ENCODE measurements at regions not wholly inside any gene's neighbourhood (a gene's known extent, or its start where the extent isn't known, plus 50 kb on each side); places are given as distances from the start of the nearest gene placed in this dataset.

DNA sequence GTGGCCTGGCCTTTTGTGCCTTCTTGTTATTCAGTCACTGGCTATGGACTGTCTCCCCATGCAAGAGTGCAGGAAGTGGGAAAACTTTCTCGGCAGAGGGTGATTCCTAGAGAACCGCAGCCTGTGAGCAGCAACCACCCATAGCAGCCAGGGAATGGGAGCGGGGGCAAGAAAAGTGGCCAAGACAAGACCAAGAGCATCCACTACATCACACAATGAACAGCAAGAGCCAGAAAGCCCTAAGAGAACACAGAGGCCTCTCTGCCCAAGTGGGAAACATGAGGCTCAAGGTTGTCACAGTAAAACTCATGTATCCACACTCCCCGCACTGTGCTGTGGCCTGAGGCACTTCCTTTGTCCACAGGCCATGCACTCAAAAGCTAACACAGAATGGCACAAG is 129.1 kb upstream of the FSTL4 start:
- Histone ChIP-seq H3K36me3 (no peaks in the 10 kb centered on the region), H3K27ac (no peak overlapping the region), H3K4me1 (peaks cover 0 to 14% of the 10 kb centered on the region in 2 donors), H3K27me3 (no peaks in the 10 kb centered on the region), H3K4me3 (no peak overlapping the region), H3K9me3 (no peaks in the 10 kb centered on the region)
- TF ChIP-seq, protein P1, sequence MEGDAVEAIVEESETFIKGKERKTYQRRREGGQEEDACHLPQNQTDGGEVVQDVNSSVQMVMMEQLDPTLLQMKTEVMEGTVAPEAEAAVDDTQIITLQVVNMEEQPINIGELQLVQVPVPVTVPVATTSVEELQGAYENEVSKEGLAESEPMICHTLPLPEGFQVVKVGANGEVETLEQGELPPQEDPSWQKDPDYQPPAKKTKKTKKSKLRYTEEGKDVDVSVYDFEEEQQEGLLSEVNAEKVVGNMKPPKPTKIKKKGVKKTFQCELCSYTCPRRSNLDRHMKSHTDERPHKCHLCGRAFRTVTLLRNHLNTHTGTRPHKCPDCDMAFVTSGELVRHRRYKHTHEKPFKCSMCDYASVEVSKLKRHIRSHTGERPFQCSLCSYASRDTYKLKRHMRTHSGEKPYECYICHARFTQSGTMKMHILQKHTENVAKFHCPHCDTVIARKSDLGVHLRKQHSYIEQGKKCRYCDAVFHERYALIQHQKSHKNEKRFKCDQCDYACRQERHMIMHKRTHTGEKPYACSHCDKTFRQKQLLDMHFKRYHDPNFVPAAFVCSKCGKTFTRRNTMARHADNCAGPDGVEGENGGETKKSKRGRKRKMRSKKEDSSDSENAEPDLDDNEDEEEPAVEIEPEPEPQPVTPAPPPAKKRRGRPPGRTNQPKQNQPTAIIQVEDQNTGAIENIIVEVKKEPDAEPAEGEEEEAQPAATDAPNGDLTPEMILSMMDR (IDR thresholded peaks at IDR 0.05): no peak
- DNase-seq (ENCODE audit: low spot score): peak; percentile 28

DNA sequence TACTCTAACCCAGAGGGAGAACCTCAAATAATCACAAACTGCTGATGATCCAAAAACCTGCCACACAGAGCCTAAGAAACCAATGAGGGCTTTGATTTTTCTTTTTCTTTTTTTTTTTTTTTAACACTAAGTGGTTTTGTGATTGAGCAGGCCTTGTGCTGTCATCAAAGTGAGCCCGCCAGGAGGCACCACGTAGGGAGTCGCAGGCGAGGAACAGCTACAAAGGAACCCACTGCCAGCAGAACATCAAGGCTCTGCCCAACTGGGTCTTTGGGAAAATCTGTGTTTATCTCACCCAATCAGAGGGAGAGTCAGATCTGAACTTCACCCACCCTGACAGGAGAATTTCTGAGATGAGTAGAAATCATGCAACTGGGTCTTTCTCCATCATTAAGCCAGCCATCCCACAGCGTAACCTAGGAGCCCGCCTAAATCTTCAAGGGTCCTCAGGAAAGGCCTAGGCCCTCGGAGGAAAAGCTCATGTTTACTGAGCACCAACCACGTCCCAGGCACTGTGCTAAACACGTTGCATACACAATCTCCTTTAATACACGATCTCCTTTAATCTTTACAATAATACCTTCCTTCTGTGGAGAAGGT is 126.9 kb upstream of the FSTL4 start:
- DNase-seq (ENCODE audit: low spot score): no peak
- Histone ChIP-seq H3K9me3 (no peaks in the 10 kb centered on the region), H3K27ac (no peak overlapping the region), H3K4me1 (peaks cover 0 to 2% of the 10 kb centered on the region in 2 donors), H3K27me3 (no peaks in the 10 kb centered on the region), H3K36me3 (no peaks in the 10 kb centered on the region), H3K4me3 (no peak overlapping the region)
- TF ChIP-seq, protein P1 (IDR thresholded peaks at IDR 0.05): no peak

DNA sequence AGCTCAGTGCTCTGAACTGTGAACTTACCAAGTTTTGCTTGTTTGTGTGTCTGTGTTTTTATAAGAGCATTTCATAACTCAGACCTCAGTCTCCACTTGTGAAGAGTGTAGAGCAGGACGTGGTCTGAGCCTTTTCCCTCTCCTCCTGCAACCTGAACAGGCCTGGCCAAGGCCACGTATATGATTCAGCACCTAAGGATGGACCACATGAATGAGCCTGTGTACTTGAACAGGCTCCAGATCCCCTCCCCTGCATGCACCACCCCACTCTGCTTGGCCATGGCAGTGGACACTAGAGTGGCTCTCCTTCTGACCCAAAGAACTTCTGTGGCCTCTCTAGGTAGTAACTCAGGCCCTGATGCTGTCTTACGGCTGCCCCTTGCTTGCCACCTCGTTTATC is 125.9 kb upstream of the FSTL4 start:
- Histone ChIP-seq H3K36me3 (no peaks in the 10 kb centered on the region), H3K4me1 (no peaks in the 10 kb centered on the region), H3K4me3 (no peak overlapping the region), H3K9me3 (no peaks in the 10 kb centered on the region), H3K27ac (no peak overlapping the region), H3K27me3 (no peaks in the 10 kb centered on the region)
- TF ChIP-seq, protein P1 (IDR thresholded peaks at IDR 0.05): no peak
- DNase-seq (ENCODE audit: low spot score): no peak

DNA sequence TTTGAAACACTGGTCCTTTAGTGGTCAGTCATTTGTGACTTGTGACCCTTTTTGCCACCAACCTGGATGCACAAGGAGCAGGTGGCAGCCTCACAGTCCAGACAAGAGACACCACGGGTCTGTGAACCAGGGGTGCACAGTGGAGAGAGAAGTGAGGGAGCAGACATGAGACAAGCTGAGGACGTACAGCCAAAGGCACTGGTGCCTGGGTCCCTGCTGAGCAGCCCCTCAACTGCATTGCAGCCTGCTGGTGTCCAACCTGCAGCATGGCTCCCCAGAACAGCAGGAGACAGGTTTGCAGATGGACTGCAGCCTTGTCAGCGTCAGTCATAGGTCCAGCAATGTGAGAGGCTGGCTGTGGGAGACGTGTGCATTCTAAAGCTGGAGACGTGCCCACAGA is 124.2 kb upstream of the FSTL4 start:
- H3K27ac ChIP-seq: no peak overlapping the region
- TF ChIP-seq, protein P1 (IDR thresholded peaks at IDR 0.05): no peak
- no peak for DNase-seq (ENCODE audit: low spot score)

DNA sequence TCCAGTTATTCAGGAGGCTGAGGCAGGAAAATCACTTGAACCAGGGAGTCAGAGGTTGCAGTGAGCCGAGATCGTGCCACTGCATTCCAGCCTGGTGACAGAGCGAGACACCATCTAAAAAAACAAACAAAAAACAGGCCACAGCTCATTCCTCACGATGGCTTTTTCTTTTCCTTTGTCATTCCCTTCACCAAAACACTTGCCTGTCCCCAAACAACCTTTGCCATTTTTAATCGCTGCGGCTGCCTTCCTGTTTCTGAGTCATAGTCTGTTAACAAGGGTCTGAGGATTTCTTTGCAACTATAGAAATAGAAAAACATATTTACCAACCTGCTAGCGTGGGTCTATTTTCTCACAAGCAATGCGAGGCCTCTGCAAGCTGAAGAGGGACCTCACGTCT is 123.0 kb upstream of the FSTL4 start:
- TF ChIP-seq, protein P1 (IDR thresholded peaks at IDR 0.05): no peak
- no peaks in the 10 kb centered on the region for H3K36me3 ChIP-seq
- H3K9me3 ChIP-seq: no peaks in the 10 kb centered on the region
- H3K27ac ChIP-seq: no peak overlapping the region
- H3K4me1 ChIP-seq: no peaks in the 10 kb centered on the region
- no peak for DNase-seq (ENCODE audit: low spot score)
- no peaks in the 10 kb centered on the region for H3K27me3 ChIP-seq
- H3K4me3 ChIP-seq: no peak overlapping the region

More for the DNA sequence above, 124.2 kb upstream of the FSTL4 start:
- Histone ChIP-seq H3K27me3 (no peaks in the 10 kb centered on the region), H3K4me1 (no peaks in the 10 kb centered on the region), H3K4me3 (no peak overlapping the region), H3K9me3 (no peaks in the 10 kb centered on the region), H3K36me3 (no peaks in the 10 kb centered on the region)

DNA sequence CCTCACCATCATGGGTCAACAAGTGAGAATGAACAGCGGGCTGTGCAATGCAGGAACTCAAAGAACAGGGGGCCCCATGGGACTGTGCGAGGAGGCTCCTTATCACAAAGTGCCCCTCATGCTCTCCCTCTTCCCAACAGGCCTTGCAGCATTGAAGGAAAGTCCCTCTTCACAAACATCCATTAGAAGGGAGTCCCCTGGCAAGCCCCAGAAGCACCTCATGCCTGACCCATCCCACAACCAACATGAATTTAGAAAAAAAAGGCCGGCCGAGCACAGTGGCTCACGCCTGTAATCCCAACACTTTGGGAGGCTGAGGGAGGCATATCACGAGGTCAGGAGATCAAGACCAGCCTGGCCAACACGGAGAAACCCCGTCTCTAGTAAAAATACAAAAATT is 122.6 kb upstream of the FSTL4 start:
- no peaks in the 10 kb centered on the region for H3K9me3 ChIP-seq
- no peak overlapping the region for H3K27ac ChIP-seq
- DNase-seq (ENCODE audit: low spot score): no peak
- TF ChIP-seq, protein P1 (IDR thresholded peaks at IDR 0.05): no peak
- H3K4me1 ChIP-seq: no peaks in the 10 kb centered on the region
- H3K4me3 ChIP-seq: no peak overlapping the region
- H3K36me3 ChIP-seq: no peaks in the 10 kb centered on the region
- no peaks in the 10 kb centered on the region for H3K27me3 ChIP-seq

Data from right atrium auricular region (tissue), 2 donors.